Muscle of back (tissue), 3 donors: ENCODE measurements at regions not wholly inside any gene's neighbourhood (a gene's known extent, or its start where the extent isn't known, plus 50 kb on each side); places are given as distances from the start of the nearest gene placed in this dataset.

Experiments
- DNase-seq, 3 donors: peaks; one replicate each; pipeline versions ENCODE4 v3.0.0 to v3.0.0-alpha.2; 2013

- DNase-seq, result no peak
Measured at GRCh38 chr7:135828604-135829003, 80.0 kb upstream of the FAM180A start.

GRCh38 chr7:135827391-135827790, 78.8 kb upstream of the FAM180A start:
- DNase-seq, result no peak

- no peak for DNase-seq
Measured at GRCh38 chr7:135825406-135825805, 76.8 kb upstream of the FAM180A start.

- no peak for DNase-seq
Measured at GRCh38 chr7:135822376-135822775, 73.8 kb upstream of the FAM180A start.

GRCh38 chr7:135817583-135817982, 69.0 kb upstream of the FAM180A start:
- peak in 2 of 3 donors; percentile 35 to 64 for DNase-seq

- DNase-seq, result no peak
Measured at GRCh38 chr7:135815033-135815432, 66.4 kb upstream of the FAM180A start.

- DNase-seq, result no peak
Measured at GRCh38 chr7:135812148-135812547, 63.5 kb upstream of the FAM180A start.

GRCh38 chr7:135811506-135811905, 62.9 kb upstream of the FAM180A start:
- DNase-seq, result no peak

GRCh38 chr7:135808206-135808605, 59.6 kb upstream of the FAM180A start:
- DNase-seq, result no peak

- DNase-seq, result no peak
Measured at GRCh38 chr7:135803143-135803542, 54.5 kb upstream of the FAM180A start.

GRCh38 chr7:135802697-135803096, 54.1 kb upstream of the FAM180A start:
- no peak for DNase-seq

GRCh38 chr7:135801877-135802276, 53.3 kb upstream of the FAM180A start:
- no peak for DNase-seq

- peak; percentile 49 to 80 (median 50) for DNase-seq
Measured at GRCh38 chr7:135801045-135801693, 52.6 kb upstream of the FAM180A start.

- no peak for DNase-seq
Measured at GRCh38 chr7:135800560-135800959, 51.9 kb upstream of the FAM180A start.

- DNase-seq, result no peak
Measured at GRCh38 chr7:135799881-135800280, 51.3 kb upstream of the FAM180A start.
